Cardiac fibroblast (primary cell): ENCODE measurements at regions not wholly inside any gene's neighbourhood (a gene's known extent, or its start where the extent isn't known, plus 50 kb on each side); places are given as distances from the start of the nearest gene placed in this dataset.

Experiments used
- DNase-seq, 2 donors: peaks; one replicate each; pipeline versions ENCODE4 v3.0.0 to v3.0.0-alpha.2; 2010; ENCODE audit warnings: low read depth in 2 of 2
- H3K4me3 ChIP-seq, 2 donors: replicated peaks in 1 of 2; 1 replicate in 1 of 2; 2 replicates in 1 of 2; pipeline ENCODE4 v1.5.1; 2011; ENCODE audit warnings: low read depth in 2 of 2, low read length in 2 of 2, mild to moderate bottlenecking in 2 of 2, moderate library complexity in 1 of 2
- TF ChIP-seq, protein P1 (sequence below): IDR thresholded peaks from one replicate; pipeline ENCODE4 v1.5.1; 2011; ENCODE audit warnings: low read depth, mild to moderate bottlenecking, low read length, inconsistent platforms

DNA sequence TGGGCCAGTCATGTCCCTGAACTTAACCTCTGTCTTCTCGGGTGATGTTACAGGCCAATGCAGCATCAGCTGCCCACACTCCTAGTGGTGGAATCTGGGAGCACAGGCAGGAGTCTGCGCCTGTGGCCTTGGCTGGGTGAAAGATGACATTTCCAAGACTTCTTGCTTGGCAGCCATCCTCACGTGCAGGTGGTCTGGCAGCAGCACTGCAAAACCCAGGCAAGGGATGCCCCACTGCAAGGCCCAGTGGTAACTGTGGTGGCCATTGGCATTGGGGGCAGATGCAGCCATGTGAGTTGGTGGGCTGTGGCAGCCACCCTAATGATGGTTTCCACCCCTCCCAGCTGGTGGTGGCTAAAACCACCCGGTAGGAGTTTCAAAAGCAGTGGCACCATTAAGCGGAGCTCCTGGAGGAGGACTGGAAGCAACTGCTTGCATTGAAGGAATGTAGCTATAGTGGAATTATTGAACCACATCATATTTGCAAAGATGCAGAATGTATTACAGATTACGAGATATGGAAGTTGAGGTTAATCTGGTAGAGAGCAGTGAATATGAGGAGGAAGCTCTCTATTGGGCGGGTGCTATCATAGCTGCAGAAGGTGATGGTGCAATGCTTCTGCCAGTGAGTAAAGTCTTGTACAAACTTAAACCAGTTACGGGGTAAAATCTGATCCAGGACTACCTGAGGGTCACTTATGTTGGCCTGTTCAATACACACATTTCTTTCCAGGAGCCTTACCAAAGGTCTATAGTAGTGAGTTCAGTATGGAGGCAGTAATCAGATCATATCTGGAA is 120.7 kb upstream of the TOP3B start:
- TF ChIP-seq, protein P1, sequence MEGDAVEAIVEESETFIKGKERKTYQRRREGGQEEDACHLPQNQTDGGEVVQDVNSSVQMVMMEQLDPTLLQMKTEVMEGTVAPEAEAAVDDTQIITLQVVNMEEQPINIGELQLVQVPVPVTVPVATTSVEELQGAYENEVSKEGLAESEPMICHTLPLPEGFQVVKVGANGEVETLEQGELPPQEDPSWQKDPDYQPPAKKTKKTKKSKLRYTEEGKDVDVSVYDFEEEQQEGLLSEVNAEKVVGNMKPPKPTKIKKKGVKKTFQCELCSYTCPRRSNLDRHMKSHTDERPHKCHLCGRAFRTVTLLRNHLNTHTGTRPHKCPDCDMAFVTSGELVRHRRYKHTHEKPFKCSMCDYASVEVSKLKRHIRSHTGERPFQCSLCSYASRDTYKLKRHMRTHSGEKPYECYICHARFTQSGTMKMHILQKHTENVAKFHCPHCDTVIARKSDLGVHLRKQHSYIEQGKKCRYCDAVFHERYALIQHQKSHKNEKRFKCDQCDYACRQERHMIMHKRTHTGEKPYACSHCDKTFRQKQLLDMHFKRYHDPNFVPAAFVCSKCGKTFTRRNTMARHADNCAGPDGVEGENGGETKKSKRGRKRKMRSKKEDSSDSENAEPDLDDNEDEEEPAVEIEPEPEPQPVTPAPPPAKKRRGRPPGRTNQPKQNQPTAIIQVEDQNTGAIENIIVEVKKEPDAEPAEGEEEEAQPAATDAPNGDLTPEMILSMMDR: peak; percentile 67
- peak in 1 of 2 donors; percentile 14 for DNase-seq

DNA sequence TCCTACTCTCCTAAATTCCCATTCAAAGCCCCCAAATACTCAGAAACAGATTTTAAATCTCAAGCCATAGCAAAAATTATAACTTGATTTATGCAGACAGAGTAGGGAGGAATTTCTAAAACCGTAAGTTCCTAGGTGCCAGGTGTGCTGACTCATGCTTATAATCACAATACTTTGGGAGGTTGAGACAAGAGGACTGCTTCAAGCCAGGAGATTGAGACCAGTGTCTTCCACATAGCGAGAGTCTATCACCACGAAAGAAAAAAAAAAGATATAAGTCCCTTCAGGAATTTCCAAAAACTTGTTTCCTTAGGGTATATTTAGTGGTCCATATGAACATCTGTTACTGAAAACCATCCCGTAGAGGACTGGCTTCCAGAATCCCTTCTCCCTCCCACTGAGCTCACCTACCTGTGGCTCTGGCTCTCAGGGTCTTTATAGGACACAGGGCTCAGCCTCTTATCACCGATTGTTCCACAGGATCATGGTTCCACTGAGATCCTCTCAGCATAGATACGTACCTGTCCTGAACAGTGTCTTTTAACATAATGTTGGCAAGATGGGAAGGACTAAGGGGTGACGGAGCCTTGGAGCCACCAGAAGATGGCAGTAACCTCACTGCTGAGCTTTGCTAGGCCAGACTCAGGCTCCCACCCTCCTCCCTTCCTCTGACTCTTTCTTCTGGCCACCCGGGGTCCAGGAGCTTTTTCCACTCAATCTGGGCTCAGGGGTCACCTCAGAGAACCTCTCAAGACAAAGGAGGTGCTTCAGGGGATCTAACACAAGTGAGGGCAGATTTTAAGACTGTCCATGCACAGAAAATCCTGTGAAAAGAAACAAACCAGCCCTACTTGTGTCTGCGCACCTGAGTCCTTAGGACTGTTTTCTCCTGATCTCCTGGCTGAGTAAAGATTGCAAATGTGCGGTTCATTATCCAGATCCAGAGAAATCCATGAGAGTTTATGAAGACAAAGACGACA is 117.5 kb upstream of the TOP3B start:
- peak; percentile 8 to 44 for DNase-seq
- no peak overlapping the region for H3K4me3 ChIP-seq
- TF ChIP-seq, protein P1: peak; percentile 62

More for the DNA sequence above, 120.7 kb upstream of the TOP3B start:
- H3K4me3 ChIP-seq: no peak overlapping the region

DNA sequence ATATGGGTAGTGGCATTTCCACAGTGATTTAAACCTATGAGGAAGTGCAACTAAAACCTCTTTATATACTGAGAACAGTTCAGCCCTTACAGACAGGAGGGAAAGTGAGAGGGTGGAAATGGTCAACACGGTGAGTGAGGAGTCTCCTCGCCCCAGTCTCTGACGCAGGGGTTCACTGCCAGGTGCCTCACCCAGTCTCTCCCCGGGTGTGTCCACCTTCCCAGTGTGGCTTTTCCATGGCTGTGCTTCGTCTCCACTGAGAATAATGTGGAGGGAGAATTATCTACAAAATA is 116.6 kb upstream of the TOP3B start:
- no peak overlapping the region for H3K4me3 ChIP-seq
- TF ChIP-seq, protein P1: no peak
- DNase-seq: no peak

DNA sequence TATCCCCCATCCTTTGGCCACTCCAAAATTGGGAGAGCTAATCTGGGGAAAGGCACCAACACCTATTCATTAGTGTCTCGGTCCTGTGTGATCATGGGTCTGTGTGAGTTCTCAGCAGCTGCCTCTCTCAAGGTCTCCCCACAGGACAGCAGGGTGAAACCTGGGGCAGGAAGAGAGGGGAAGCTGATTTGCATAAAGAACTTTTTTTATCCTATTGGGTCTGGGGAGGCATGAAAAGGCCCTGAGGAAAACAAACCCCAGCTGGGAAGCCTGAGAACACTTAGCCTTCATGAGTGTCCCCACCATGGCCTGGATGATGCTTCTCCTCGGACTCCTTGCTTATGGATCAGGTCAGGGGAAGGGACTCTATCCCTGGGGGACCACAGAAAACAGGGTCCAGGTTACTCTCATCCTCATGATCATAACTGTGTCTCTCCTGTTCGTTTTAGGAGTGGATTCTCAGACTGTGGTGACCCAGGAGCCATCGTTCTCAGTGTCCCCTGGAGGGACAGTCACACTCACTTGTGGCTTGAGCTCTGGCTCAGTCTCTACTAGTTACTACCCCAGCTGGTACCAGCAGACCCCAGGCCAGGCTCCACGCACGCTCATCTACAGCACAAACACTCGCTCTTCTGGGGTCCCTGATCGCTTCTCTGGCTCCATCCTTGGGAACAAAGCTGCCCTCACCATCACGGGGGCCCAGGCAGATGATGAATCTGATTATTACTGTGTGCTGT is 116.0 kb upstream of the TOP3B start:
- H3K4me3 ChIP-seq: no peak overlapping the region
- no peak for DNase-seq
- TF ChIP-seq, protein P1: no peak

DNA sequence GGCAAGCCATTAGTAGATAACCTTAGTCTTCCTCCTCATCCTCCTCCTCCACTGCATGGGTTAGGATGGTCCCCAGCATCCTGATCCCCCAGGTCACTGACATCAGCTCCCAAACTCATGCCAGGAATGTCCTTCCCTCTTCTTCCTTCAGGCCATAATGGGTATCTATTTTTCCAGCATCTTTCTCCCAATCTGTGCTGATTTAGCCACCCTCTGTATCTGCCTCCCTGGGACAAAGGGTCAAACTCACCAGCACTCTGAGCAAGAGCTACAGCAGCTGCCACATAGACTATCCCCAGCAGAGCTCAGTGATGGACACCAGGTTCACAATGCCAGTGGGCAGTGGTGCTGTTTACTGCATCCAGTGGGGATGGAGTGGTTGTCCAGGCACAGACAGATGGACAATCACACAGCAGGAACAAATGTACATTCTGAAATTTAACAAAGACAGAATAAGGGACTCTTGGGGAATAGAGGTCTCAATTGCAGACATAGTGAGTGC is 115.2 kb upstream of the TOP3B start:
- TF ChIP-seq, protein P1: no peak
- DNase-seq: no peak
- H3K4me3 ChIP-seq: no peak overlapping the region

DNA sequence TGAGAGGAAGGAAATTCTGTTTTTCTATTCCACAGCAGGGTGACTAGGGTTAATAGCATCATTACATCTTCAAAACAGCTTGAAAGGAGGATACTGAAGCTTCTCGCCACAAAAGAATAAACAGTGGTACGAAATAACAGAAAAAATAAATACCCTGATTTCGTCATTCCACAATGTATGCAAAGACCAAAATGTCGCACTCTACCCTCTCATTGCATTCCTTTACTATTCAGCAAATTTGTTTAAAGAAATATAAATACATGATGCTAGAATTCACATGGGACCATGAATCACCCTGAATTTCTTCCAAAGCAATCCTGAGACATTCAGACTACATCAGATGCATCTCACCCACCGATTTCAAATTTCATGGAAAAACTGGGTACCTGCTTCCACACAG is 112.3 kb upstream of the TOP3B start:
- no peak overlapping the region for H3K4me3 ChIP-seq
- peak in 1 of 2 donors; percentile 49 for DNase-seq
- TF ChIP-seq, protein P1: no peak
